Uterus (tissue), 2 donors: ENCODE measurements at regions not wholly inside any gene's neighbourhood (a gene's known extent, or its start where the extent isn't known, plus 50 kb on each side); places are given as distances from the start of the nearest gene placed in this dataset.

Experiments
- POLR2A ChIP-seq, 2 donors: fragments of 450-650 bp; IDR thresholded peaks; one replicate each; pipeline ENCODE4 v1.6.1; 2016; ENCODE audit warnings: antibody characterized with exemption in 2 of 2, mild to moderate bottlenecking in 1 of 2, moderate library complexity in 1 of 2
- TF ChIP-seq, protein P1 (sequence below), 4 experiments: fragments of 200-600 bp in 2 of 4; fragments of 450-650 bp in 2 of 4; sonication (generic) in 2 of 4; IDR thresholded peaks; one replicate each; pipeline ENCODE4 v1.5.1; 2016 to 2019; ENCODE audit warnings: antibody characterized with exemption in 4 of 4, mild to moderate bottlenecking in 2 of 4, moderate library complexity in 1 of 4

DNA sequence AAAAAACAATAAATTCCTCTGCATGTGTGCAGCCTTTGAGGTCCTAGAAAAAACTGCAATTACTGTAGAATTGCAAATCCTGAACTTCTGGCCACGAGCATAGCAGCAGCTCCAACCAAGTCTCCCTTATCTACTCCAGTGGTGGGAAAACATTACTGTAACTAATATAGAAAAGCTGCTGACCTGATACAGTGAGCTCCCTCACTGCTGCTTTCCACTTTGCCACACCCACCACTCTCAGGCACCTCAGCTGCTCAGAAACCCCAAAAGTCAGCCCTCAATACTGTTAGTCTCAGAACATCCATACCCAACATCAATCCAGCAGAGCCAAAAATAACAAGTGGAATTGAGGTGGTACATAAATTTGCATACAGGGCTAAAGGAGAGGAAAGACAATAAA is 192.5 kb downstream of the POU4F1 start:
- TF ChIP-seq, protein P1, sequence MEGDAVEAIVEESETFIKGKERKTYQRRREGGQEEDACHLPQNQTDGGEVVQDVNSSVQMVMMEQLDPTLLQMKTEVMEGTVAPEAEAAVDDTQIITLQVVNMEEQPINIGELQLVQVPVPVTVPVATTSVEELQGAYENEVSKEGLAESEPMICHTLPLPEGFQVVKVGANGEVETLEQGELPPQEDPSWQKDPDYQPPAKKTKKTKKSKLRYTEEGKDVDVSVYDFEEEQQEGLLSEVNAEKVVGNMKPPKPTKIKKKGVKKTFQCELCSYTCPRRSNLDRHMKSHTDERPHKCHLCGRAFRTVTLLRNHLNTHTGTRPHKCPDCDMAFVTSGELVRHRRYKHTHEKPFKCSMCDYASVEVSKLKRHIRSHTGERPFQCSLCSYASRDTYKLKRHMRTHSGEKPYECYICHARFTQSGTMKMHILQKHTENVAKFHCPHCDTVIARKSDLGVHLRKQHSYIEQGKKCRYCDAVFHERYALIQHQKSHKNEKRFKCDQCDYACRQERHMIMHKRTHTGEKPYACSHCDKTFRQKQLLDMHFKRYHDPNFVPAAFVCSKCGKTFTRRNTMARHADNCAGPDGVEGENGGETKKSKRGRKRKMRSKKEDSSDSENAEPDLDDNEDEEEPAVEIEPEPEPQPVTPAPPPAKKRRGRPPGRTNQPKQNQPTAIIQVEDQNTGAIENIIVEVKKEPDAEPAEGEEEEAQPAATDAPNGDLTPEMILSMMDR (IDR thresholded peaks at IDR 0.05): no peak
- no peak for TF ChIP-seq POLR2A (IDR thresholded peaks at IDR 0.05)
